Osteoblast (primary cell): ENCODE measurements at regions not wholly inside any gene's neighbourhood (a gene's known extent, or its start where the extent isn't known, plus 50 kb on each side); places are given as distances from the start of the nearest gene placed in this dataset.
A peak's percentile ranks its signal among the peaks of the same experiment; 100 is the strongest.

Source experiments
- DNase-seq: peaks from one replicate; pipeline ENCODE4 v3.0.0; 2011; ENCODE audit warnings: low spot score, mixed read lengths; ENCODE audit not compliant: insufficient read length; ENCODE audit errors: missing footprints
- H2AFZ ChIP-seq: 2 replicates; pipeline ENCODE4 v1.6.0; 2011; ENCODE audit warnings: mild to moderate bottlenecking, low read length
- H3K27ac ChIP-seq: 2 replicates; pipeline ENCODE4 v1.5.1; 2011; ENCODE audit warnings: mild to moderate bottlenecking, low read depth, low read length, moderate library complexity
- H3K27me3 ChIP-seq: 2 replicates; pipeline ENCODE4 v1.6.0; 2012; ENCODE audit warnings: mild to moderate bottlenecking, control low read depth, inconsistent platforms, low read length, moderate library complexity; ENCODE audit not compliant: insufficient read depth
- H3K36me3 ChIP-seq: 2 replicates; pipeline ENCODE4 v1.5.1; 2011; ENCODE audit warnings: mild to moderate bottlenecking, low read length, control low read depth, moderate library complexity; ENCODE audit not compliant: insufficient read depth
- H3K4me1 ChIP-seq: 2 replicates; pipeline ENCODE4 v1.5.1; 2011; ENCODE audit warnings: mild to moderate bottlenecking, low read length, control low read depth, moderate library complexity; ENCODE audit not compliant: insufficient read depth
- H3K4me2 ChIP-seq: 2 replicates; pipeline ENCODE4 v1.6.0; 2011; ENCODE audit warnings: mild to moderate bottlenecking, low read length; ENCODE audit not compliant: insufficient read depth
- H3K4me3 ChIP-seq: fragments of 200-600 bp; sonication (generic); 3 replicates; pipeline ENCODE4 v1.5.1; 2012; ENCODE audit warnings: mild to moderate bottlenecking, low read length, inconsistent platforms; ENCODE audit not compliant: insufficient read depth
- H3K79me2 ChIP-seq: 2 replicates; pipeline ENCODE4 v1.6.0; 2012; ENCODE audit warnings: mild to moderate bottlenecking, low read length, control low read depth, inconsistent platforms; ENCODE audit not compliant: insufficient read depth
- H3K9me3 ChIP-seq: 2 replicates; pipeline ENCODE4 v1.5.1; 2011; ENCODE audit warnings: low read depth, low read length, control low read depth
- H4K20me1 ChIP-seq: 2 replicates; pipeline ENCODE4 v1.6.0; 2012; ENCODE audit warnings: mild to moderate bottlenecking, low read length, control low read depth; ENCODE audit not compliant: insufficient read depth
- CTCF ChIP-seq: IDR thresholded peaks from 2 replicates; pipeline ENCODE4 v1.5.1; 2011; ENCODE audit warnings: mild to moderate bottlenecking, low read depth, low read length, moderate library complexity; ENCODE audit errors: extremely low read depth

DNA sequence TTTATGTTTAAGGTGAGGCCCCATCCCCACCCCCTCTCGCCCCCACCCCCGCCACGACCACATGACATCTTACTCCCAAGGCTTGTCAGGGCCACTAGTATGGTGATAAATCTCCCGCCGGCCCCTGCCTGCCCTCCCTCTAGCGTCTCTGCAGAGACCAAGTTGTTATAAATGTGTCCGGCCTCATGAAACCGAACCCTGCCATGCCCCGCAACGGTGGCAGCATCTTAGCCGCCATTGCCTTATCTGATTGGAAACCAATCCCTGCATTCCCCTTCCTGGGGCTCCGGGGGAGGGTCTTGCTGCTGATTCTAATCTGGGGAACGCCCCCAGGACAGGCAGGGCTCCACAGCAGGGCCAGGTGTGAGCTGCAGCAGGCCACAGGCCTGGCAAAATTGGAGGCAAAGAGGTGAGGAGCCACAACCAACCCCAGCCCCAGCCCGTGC is 352.4 kb downstream of the C16orf95 start:
- DNase-seq: peak; percentile 51
- no peak overlapping the region for H2AFZ ChIP-seq
- H3K4me2 ChIP-seq: no peak overlapping the region
- no peaks in the 10 kb centered on the region for H3K9me3 ChIP-seq
- no peaks in the 10 kb centered on the region for H3K36me3 ChIP-seq
- H3K79me2 ChIP-seq: no peaks in the 10 kb centered on the region
- no peak overlapping the region for H3K27ac ChIP-seq
- no peak overlapping the region for H3K4me3 ChIP-seq
- no peaks in the 10 kb centered on the region for H4K20me1 ChIP-seq
- TF ChIP-seq CTCF: no peak
- peaks cover 5% of the 10 kb centered on the region for H3K27me3 ChIP-seq
- no peaks in the 10 kb centered on the region for H3K4me1 ChIP-seq

- Histone ChIP-seq H3K79me2 (no peaks in the 10 kb centered on the region), H3K4me3 (no peak overlapping the region), H3K4me1 (no peaks in the 10 kb centered on the region), H3K9me3 (no peaks in the 10 kb centered on the region), H3K36me3 (no peaks in the 10 kb centered on the region), H3K4me2 (no peak overlapping the region), H3K27me3 (peaks cover 5% of the 10 kb centered on the region), H3K27ac (no peak overlapping the region), H2AFZ (no peak overlapping the region), H4K20me1 (no peaks in the 10 kb centered on the region)
- DNase-seq: peak; percentile 67
- no peak for TF ChIP-seq CTCF
Measured at GRCh38 chr16:86965331-86965730, 351.9 kb downstream of the C16orf95 start.

DNA sequence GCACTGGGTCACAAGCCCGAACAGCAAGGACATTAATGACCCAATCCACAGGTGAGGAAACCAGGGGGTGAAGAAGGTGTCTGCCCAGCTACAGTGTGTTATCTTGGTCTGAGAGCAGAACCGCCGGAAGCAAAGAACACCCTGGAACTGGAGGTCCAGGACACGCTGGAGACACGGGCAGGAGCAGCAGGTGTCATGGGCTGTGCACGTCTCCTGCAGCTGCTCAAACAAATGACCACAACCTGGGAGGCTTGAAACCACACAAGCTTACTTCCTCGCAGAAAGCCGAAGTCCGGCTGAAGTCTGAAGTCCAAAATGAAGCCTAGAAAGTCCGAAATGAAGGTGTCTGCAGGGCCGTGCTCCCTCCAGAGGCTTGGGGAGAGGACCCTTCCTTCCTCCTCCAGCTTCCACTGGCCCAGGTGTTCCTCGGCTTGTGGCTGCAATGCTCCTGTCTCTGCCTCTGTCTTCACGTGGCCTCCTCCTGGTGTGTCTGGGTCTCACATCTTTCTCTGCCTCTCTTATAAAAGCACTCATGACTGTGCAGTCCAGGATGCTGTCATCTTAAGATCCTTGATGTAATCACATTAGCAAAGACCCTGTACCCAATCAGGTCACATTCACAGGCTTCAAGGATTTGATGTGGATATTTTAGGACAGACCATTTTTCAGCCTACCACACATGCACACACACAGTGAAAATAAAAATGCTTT is 351.2 kb downstream of the C16orf95 start:
- Histone ChIP-seq H3K9me3 (no peaks in the 10 kb centered on the region), H3K27ac (no peak overlapping the region), H3K36me3 (no peaks in the 10 kb centered on the region), H3K4me1 (no peaks in the 10 kb centered on the region), H3K4me2 (no peak overlapping the region), H3K27me3 (peaks cover 5% of the 10 kb centered on the region), H2AFZ (no peak overlapping the region), H4K20me1 (no peaks in the 10 kb centered on the region), H3K79me2 (no peaks in the 10 kb centered on the region), H3K4me3 (no peak overlapping the region)
- peak; percentile 61 for DNase-seq
- no peak for TF ChIP-seq CTCF

GRCh38 chr16:86966777-86967176 is 350.4 kb downstream of the C16orf95 start:
- Histone ChIP-seq H3K4me3 (no peak overlapping the region), H3K27ac (no peak overlapping the region), H3K36me3 (no peaks in the 10 kb centered on the region), H3K79me2 (no peaks in the 10 kb centered on the region), H3K4me1 (no peaks in the 10 kb centered on the region), H4K20me1 (no peaks in the 10 kb centered on the region), H3K27me3 (peaks cover 5% of the 10 kb centered on the region), H3K9me3 (no peaks in the 10 kb centered on the region), H2AFZ (no peak overlapping the region), H3K4me2 (no peak overlapping the region)
- DNase-seq: peak; percentile 55
- TF ChIP-seq CTCF: no peak
